ENCODE measurements at regions not wholly inside any gene's neighbourhood (a gene's known extent, or its start where the extent isn't known, plus 50 kb on each side); places are given as distances from the start of the nearest gene placed in this dataset.

DNA sequence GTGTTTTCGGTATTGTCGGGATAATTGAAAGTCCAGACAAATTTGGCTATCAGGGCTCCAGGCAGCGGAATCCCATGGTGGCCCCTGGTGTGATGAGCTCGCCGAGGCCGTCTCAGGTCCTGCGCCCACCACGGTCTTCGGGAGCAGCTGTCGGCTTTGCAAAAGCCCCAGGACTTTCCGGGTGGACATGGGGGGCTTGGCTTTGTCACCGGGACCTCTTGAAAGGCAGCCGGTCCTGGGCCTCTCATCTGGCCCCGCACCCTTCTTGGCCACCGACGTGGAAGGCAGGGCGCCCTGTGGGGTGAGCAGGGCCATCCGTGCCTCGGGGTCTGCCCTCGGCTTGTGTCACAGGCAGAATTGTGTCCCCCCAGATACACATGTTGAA lies 87.1 kb upstream of the ACTRT2 start:
- TF ChIP-seq, protein P1, sequence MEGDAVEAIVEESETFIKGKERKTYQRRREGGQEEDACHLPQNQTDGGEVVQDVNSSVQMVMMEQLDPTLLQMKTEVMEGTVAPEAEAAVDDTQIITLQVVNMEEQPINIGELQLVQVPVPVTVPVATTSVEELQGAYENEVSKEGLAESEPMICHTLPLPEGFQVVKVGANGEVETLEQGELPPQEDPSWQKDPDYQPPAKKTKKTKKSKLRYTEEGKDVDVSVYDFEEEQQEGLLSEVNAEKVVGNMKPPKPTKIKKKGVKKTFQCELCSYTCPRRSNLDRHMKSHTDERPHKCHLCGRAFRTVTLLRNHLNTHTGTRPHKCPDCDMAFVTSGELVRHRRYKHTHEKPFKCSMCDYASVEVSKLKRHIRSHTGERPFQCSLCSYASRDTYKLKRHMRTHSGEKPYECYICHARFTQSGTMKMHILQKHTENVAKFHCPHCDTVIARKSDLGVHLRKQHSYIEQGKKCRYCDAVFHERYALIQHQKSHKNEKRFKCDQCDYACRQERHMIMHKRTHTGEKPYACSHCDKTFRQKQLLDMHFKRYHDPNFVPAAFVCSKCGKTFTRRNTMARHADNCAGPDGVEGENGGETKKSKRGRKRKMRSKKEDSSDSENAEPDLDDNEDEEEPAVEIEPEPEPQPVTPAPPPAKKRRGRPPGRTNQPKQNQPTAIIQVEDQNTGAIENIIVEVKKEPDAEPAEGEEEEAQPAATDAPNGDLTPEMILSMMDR (IDR thresholded peaks at IDR 0.05 in 4 of 5, conservative IDR thresholded peaks at IDR 0.05 in 1 of 5), result no peak
- TF ChIP-seq POLR2A (IDR thresholded peaks at IDR 0.05), result no peak

Measured in gastrocnemius medialis (tissue), 4 donors.